Bronchial epithelial cell (primary cell): ENCODE measurements at regions not wholly inside any gene's neighbourhood (a gene's known extent, or its start where the extent isn't known, plus 50 kb on each side); places are given as distances from the start of the nearest gene placed in this dataset.

Experiments used
- DNase-seq: peaks from one replicate; pipeline ENCODE4 v3.0.0-alpha.2; 2010; ENCODE audit warnings: low read depth
- FAIRE-seq: peaks from 2 replicates; lab custom pipeline; 2011; peaks lifted over from hg19 to GRCh38; lab: Jason Lieb, UNC
- H3K27me3 ChIP-seq: 2 replicates; pipeline ENCODE4 v1.5.1; 2011; ENCODE audit warnings: low read length; ENCODE audit not compliant: control insufficient read depth, insufficient read depth
- H3K36me3 ChIP-seq: 2 replicates; pipeline ENCODE4 v1.5.1; 2011; ENCODE audit warnings: low read length; ENCODE audit not compliant: control insufficient read depth, insufficient read depth
- H3K4me3 ChIP-seq: 2 replicates; pipeline ENCODE4 v1.5.1; 2011; ENCODE audit warnings: mild to moderate bottlenecking, low read depth, low read length, control low read depth
- CTCF ChIP-seq: IDR thresholded peaks from 2 replicates; pipeline ENCODE4 v1.5.1; 2011; ENCODE audit warnings: mild to moderate bottlenecking, moderate library complexity, low read length, control low read depth, inconsistent platforms; ENCODE audit not compliant: insufficient read depth, severe bottlenecking

- no peak for DNase-seq
- no peak for TF ChIP-seq CTCF
- no peaks in the 10 kb centered on the region for H3K36me3 ChIP-seq
- no peak for FAIRE-seq
- H3K4me3 ChIP-seq = no peak overlapping the region
- no peaks in the 10 kb centered on the region for H3K27me3 ChIP-seq
Observed at GRCh38 chr7:42456756-42457276, 219.8 kb upstream of the GLI3 start.

DNA sequence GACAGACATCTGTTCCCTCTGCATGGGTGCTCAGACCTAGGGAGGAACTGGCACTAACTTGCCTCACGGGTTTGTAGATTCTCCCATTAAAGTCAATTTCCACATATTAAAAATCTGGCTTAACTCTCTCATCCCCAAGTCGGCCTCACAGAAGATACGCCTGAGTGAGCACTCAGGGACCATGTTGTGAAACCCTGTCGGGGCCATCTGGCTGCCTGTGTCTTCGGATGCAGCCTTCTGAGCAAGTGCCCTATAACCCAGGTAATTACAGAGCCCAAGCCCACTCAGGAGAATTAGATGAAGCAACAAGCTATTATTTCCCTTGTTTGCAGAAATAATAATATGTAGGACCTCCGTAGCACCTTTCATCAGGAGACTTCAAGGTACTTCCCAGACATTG, 219.3 kb upstream of the GLI3 start:
- TF ChIP-seq CTCF = no peak
- no peak for FAIRE-seq

GRCh38 chr7:42453931-42454361, 216.9 kb upstream of the GLI3 start:
- Histone ChIP-seq H3K27me3 (no peaks in the 10 kb centered on the region), H3K36me3 (no peaks in the 10 kb centered on the region), H3K4me3 (no peak overlapping the region)
- no peak for FAIRE-seq
- DNase-seq = no peak
- TF ChIP-seq CTCF = no peak

More for the DNA sequence above, 219.3 kb upstream of the GLI3 start:
- Histone ChIP-seq H3K4me3 (no peak overlapping the region), H3K27me3 (no peaks in the 10 kb centered on the region), H3K36me3 (no peaks in the 10 kb centered on the region)
- no peak for DNase-seq

DNA sequence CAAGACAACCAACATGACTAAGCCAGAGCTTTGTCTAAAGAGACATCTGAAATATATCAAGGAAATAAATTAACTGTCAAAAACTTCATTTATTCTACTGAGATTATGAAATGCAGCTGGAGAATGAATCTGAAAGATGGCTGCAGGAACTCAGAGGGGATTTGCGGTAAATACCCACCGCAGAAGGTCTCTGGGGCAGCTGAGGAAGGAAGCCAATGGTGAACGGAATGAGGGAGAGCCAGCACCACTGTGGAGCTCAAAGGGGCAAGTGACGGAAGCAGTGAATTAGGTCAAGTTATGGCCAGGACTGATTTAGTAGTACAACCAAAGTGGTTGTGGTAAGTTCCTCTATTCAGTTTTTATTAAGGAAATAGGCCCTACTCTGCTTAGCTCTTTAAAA, 215.3 kb upstream of the GLI3 start:
- no peaks in the 10 kb centered on the region for H3K27me3 ChIP-seq
- DNase-seq (no peak), FAIRE-seq (no peak)
- H3K36me3 ChIP-seq = no peaks in the 10 kb centered on the region
- TF ChIP-seq CTCF = no peak
- H3K4me3 ChIP-seq = no peak overlapping the region

DNA sequence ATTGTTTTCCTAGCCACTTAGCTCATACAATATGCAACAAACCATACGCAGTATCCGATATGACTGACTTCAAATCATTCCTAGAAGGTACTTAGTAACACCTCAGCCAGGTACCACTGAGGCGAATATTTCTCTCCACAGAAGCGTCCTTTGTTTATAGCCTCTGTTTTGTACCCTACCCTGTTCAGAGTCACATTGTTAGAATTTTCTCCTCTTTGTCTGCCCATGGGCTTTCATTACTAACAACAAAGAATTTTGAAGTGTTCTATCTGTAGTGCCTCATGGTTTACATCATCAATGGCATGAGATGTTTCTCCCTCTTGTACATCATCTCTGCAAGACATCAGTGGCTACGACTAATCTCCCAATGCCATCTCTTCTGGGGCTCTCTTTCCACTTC, 212.4 kb upstream of the GLI3 start:
- TF ChIP-seq CTCF = no peak
- DNase-seq (no peak), FAIRE-seq (no peak)
- Histone ChIP-seq H3K27me3 (no peaks in the 10 kb centered on the region), H3K36me3 (no peaks in the 10 kb centered on the region), H3K4me3 (no peak overlapping the region)

GRCh38 chr7:42448901-42449300, 211.9 kb upstream of the GLI3 start:
- FAIRE-seq = no peak
- Histone ChIP-seq H3K27me3 (no peaks in the 10 kb centered on the region), H3K4me3 (no peak overlapping the region), H3K36me3 (no peaks in the 10 kb centered on the region)
- DNase-seq = no peak
- TF ChIP-seq CTCF = no peak
